GM21825 (cell line): ENCODE measurements at regions not wholly inside any gene's neighbourhood (a gene's known extent, or its start where the extent isn't known, plus 50 kb on each side); places are given as distances from the start of the nearest gene placed in this dataset.
"Not testable (repeated sequence)": the region's sequence is repeated elsewhere in the genome, so short reads cannot be mapped to it uniquely, and the experiment has no call there.

Experiments used
- ATAC-seq: cut with Tn5 transposase; IDR thresholded peaks from one replicate; pipeline ENCODE4 v1.9.1; 2021; ENCODE audit warnings: mild to moderate bottlenecking, moderate library complexity; ENCODE audit not compliant: unreplicated experiment

DNA sequence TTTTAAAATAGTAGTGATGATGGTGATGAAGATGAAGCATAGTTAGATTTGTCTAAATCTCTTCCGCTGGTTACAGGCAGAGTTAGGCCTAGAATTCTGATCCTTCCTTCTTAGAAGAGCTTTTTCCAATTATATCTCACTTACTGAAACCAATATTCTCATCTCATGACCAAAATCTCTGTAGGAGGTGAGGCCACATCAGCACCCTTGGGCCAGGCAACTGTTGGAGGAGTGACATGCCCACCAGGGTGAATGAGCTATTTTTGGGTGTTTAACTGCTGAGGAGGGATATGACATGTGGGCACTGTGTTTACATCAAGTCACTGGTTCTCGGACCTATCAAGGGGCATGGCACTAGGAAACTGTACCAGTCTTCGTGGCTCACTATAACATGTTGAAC, 102.2 kb upstream of the SLC24A3 start:
- ATAC-seq = no peak

DNA sequence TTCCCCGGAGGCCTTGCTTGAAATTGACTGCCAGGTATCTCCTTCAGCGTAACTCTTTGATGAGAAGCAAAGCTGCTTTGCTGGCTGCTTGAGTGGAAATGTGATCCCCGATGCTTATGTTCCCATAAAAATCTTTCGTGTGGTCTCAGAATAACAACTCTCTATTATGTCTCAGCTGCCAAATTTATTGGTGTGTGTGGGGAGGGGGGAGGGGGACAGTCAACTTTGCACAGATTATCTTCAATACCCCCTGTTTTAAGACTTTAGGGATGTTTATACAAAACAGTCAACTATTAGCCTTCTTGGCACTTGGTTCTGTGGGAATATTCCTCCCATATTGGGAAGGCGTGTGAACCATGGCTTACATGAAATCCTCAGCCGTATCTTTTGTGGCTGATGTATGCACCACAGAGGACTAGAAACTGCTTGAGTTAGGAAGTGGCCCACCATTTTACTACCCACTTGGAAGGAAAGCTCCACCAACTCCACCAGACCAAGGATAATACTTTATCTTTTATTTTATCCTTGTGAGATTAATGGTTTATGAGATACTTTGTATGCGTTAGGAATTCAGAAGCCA, 101.5 kb upstream of the SLC24A3 start:
- ATAC-seq = no peak

DNA sequence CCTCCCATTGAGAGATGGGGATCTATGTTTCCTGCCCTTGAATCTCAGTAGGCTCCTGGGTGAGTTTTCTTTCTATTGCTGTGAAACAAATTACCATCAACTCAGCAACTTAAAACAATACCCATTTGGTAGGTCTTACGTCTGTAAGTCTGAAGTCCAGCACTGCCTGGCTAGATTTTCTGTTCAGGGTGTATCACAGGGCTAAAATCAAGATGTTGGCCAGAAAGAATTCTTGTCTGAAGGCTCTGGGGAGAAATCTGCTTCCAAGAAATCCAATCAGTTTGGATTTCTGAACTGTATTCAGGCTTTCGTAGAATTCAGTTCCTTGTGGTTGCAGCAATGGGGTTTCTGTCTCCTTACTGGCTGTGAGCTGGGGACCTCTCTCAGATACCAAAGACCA, 99.6 kb upstream of the SLC24A3 start:
- ATAC-seq = no peak

DNA sequence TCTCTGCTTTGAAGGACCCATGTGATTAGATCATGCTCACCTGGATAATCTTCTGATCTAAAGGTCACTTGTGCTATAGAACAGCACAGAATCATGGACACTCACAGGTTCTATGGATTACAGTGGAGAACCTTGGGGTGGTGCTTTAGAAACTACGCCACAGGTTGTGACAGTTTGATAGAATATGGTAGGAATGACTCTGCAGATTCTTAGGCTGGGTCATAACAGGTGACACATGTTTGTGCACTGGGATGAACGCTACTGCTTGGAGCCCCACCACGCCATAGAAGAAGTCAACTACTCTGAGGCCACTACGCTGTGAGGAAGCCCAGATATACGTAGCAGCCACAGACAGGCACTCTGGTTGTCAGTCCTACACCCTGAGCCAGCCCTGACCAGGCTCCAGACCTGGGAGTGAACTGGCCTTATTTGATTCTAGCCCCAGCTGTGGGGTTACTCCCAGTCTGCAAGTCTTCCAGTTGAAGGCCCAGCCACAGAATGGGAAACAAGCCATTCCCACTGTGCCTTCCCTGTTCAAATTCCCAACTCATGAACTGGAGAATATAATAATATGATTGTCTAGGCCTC, 99.0 kb upstream of the SLC24A3 start:
- no peak for ATAC-seq

DNA sequence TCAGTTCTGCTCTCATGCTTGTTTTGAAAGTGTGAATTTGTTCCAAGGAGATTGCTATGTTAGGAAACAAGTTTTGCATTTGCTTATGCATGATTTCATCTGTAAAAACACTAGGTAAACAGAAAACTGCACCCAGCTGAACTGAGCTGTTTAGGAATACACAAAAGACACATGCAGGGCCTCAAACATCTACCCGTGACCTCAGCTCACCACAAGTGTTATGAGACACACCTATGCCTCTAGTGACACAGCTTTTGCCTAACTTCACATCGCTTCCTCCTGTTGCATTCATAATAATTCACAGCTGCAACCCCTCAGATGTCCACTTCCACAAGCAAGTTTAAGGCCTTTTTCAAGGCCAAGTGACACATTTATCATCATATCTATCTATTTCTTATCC, 98.0 kb upstream of the SLC24A3 start:
- ATAC-seq = no peak

GRCh38 chr20:19115581-19115980, 96.9 kb upstream of the SLC24A3 start:
- ATAC-seq = no peak

DNA sequence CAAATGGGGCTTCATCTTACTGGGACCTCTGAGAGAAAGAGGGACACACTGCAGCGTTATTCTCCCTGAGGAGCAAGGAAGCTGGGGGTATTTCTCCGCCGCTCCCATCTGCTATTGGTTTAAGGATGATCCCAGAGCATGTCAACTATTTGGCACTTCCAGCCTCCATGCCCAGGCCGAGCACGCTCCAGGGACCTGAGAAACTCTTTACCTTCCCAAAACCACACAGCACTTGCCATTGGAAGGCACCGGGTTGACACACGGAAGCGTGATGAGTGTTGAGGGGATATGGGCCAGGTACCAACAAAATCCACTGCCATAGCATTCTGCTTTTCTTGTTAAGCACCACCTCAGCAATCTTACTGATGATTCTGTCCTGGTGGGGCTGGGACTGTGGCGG, 92.4 kb upstream of the SLC24A3 start:
- no peak for ATAC-seq

- no peak for ATAC-seq
These were observed 91.9 kb upstream of the SLC24A3 start for GRCh38 chr20:19120569-19120968.

DNA sequence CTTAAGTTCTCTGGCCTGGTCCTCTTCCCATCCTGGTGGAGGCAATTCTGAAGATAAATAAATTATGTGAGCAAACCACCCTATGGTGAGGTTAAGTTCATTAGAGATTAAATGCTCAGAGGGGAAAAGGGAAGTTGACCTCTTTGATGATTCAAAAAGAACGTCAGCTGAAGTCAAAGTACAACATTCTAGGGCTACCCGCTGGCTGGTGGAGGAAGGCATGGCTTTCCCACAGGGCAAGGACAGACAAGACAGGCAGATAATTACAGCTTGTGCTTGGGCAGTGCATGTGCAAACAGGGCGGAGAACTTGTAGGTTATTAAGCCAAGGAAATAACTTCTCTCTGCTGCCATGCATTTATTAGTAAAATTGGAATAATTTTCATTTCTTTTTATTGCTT, 91.0 kb upstream of the SLC24A3 start:
- ATAC-seq = no peak

DNA sequence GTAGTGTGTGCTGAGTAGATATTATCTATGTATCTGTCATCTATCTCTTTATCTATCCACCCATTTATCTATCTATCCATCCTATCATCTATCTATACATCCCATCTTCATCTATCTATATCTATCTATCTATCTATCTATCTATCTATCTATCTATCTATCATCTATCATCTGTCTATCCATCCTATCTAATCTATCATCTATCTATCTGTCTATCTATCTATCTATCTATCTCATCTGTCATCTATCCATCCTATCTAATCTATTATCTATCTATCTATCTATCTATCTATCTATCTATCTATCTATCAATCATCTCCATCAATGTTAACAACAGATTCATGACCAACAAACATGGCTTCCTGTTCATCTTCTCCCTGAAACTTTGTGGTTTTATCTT, 90.5 kb upstream of the SLC24A3 start:
- ATAC-seq = no peak

GRCh38 chr20:19122395-19122794, 90.0 kb upstream of the SLC24A3 start:
- ATAC-seq = no peak

- ATAC-seq = no peak
These were observed 86.9 kb upstream of the SLC24A3 start for GRCh38 chr20:19125508-19125907.

DNA sequence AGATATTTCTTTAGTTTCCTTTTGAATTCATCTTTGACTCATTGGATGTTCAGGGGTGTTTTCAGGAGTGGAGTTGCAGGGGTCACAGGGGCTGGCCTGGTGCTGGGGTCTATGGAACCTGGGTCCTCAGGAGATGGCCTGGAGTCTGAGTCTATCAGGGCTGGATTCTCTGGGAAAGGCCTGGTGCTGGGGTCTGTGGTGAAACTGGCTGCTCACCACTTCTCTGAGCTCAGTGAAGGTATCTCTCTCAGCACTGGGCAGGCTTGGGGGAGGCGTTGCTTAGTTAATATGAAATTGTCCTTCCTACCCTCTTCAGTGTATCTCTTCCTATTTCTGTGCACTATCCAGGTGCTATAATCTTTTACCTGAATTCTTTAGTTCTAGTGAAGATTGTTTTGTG, 83.1 kb upstream of the SLC24A3 start:
- no peak for ATAC-seq

DNA sequence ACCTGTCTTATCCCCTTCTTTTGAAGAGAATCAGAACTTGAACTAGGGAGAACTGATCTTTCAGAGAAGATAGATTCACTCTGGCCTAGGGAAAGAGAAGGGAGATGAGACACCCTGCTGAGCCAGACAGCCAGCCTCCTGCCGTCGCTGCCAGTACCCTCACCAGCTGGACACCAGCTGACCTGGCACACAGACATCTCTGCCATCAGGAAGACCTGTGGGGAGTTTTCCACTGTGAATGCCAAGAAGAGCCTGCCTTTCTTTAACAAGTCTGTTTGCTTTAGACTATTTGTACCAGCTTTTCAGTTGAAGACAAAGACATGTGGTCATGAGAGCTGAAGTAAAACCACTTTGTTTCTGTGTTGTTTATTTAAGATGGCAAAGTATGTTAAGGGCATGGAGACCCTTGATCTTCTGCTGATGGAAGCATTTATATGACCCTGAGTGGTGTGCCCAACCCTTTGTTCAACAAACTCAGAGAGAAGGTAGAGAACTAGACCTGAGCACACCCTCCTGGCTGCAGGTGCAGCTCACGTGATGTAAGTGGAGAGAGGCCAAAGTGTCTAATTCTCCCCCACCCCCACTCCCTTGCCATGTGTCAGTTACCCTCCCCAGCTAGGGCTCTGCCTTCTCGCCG, 82.3 kb upstream of the SLC24A3 start:
- no peak for ATAC-seq

GRCh38 chr20:19130613-19130984, 81.8 kb upstream of the SLC24A3 start:
- ATAC-seq = no peak

DNA sequence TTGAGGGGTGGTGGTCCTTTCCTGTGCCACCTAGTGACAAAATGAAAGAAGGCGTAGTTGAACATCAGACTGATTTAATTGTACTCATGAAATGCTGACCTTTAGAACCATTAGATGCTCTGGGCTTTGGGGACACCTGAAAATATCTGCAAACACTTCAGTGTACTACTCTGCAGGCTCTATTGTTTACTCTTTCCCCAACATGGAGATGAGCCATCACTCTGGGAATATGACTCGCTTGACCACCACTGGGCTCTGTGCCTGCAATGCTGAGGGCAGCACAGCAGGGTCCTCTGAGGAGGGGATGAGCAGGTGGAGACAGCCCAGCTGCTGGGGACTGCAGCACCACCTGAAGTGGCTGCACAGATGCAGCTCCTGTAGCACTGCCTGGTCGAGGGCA, 74.8 kb upstream of the SLC24A3 start:
- ATAC-seq = no peak

DNA sequence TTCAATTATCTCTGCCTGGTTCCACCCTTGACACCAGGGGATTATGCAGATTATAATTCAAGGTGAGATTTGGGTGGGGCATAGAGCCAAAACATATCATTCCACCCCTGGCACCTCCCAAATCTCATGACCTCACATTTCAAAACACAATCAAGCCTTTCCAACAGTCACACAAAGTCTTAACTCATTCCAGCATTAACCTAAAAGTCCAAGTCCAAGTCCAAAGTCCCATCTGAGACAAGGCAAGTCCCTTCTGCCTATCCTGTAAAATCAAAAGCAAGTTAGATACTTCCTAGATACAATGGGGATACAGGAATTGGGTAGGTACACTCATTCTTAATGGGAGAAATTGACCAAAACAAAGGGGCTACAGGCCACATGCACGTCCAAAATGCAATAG, 73.7 kb upstream of the SLC24A3 start:
- ATAC-seq = no peak

- not testable (repeated sequence) for ATAC-seq
These were observed 72.9 kb upstream of the SLC24A3 start for GRCh38 chr20:19139584-19139983.

GRCh38 chr20:19141998-19142397, 70.4 kb upstream of the SLC24A3 start:
- ATAC-seq = no peak

- ATAC-seq = no peak
These were observed 68.6 kb upstream of the SLC24A3 start for GRCh38 chr20:19143890-19144289.

- ATAC-seq = no peak
These were observed 51.1 kb upstream of the SLC24A3 start for GRCh38 chr20:19161336-19161735.
